B cell (primary cell): ENCODE measurements at regions not wholly inside any gene's neighbourhood (a gene's known extent, or its start where the extent isn't known, plus 50 kb on each side); places are given as distances from the start of the nearest gene placed in this dataset.

Experiments used
- CTCF ChIP-seq: fragments of 200-600 bp; IDR thresholded peaks from one replicate; pipeline ENCODE4 v1.8.0; 2022; ENCODE audit warnings: antibody characterized with exemption, mild to moderate bottlenecking
- EZH2 ChIP-seq: IDR thresholded peaks from 2 replicates; pipeline ENCODE4 v1.6.1; 2012; ENCODE audit warnings: borderline replicate concordance, low read depth, mild to moderate bottlenecking, moderate library complexity, low read length; ENCODE audit not compliant: insufficient read depth, poor library complexity, severe bottlenecking

- TF ChIP-seq CTCF (no peak), EZH2 (no peak)
Observed at GRCh38 chr12:93243689-93244513, 133.8 kb upstream of the NUDT4 start.
